Left ventricle myocardium superior (tissue), 1 donor: ENCODE measurements at regions not wholly inside any gene's neighbourhood (a gene's known extent, or its start where the extent isn't known, plus 50 kb on each side); places are given as distances from the start of the nearest gene placed in this dataset.

Experiments
- ATAC-seq: fragments of 200-7000 bp; cut with Tn5 transposase; one replicate; pipeline ENCODE4 v1.9.1; 2020; ENCODE audit warnings: mild to moderate bottlenecking, moderate library complexity
- DNase-seq: peaks from one replicate; pipeline ENCODE4 v3.0.0-alpha.2; 2020
- intact Hi-C: fragments of 100-400 bp; cut with micrococcal nuclease; formaldehyde crosslinking; loops from one replicate; pipeline ENCODE4 v1.11.0; 2022
- donor health status: DM: no; HTN: yes; CAD: no; lungs with severe emphysema.

GRCh38 chrX:124274438-124275181 is 57.9 kb upstream of the TEX13D start:
- peak; percentile 37 for DNase-seq
- peak; percentile 92 for ATAC-seq

GRCh38 chrX:124275182-124275894 is 57.1 kb upstream of the TEX13D start:
- DNase-seq = no peak
- ATAC-seq = peak; percentile 81
- intact Hi-C loops = no loop called here

More at GRCh38 chrX:124274438-124275181, 57.9 kb upstream of the TEX13D start:
- intact Hi-C loops = no loop called here

- DNase-seq (no peak), ATAC-seq (no peak)
- intact Hi-C loops = no loop called here
These were observed 52.1 kb upstream of the TEX13D start for GRCh38 chrX:124280294-124280902.

- intact Hi-C loops = no loop called here
- ATAC-seq (no peak), DNase-seq (no peak)
These were observed 49.9 kb upstream of the TEX13D start for GRCh38 chrX:124282580-124282979.
